ENCODE measurements at regions not wholly inside any gene's neighbourhood (a gene's known extent, or its start where the extent isn't known, plus 50 kb on each side); places are given as distances from the start of the nearest gene placed in this dataset.

GRCh38 chr22:46026899-46027210, 49.9 kb upstream of the WNT7B start:
- no peak overlapping the region for H3K27ac ChIP-seq (ENCODE audit: control insufficient read depth, insufficient read depth, low read length)
- H3K4me3 ChIP-seq (ENCODE audit: control insufficient read depth in 2 of 3, extremely low read depth in 1 of 3, insufficient read depth in 2 of 3, low read depth in 1 of 3, low read length in 3 of 3): peak overlapping the region in 2 of 3 experiments; percentile 5 to 56

GRCh38 chr22:46027211-46028105, 50.5 kb upstream of the WNT7B start:
- DNase-seq (ENCODE audit: low read depth, low spot score): no peak
- Histone ChIP-seq H3K27me3 (ENCODE audit: control insufficient read depth, extremely low read depth, insufficient read depth, low read length) (peaks cover 14% of the 10 kb centered on the region), H3K9me1 (ENCODE audit: control insufficient read depth, extremely low read depth, insufficient read depth, low read length) (no peaks in the 10 kb centered on the region), H3K27ac (ENCODE audit: control insufficient read depth, insufficient read depth, low read length) (no peak overlapping the region), H3K79me2 (ENCODE audit: control insufficient read depth, insufficient read depth, low read length) (no peaks in the 10 kb centered on the region), H3K36me3 (ENCODE audit: control insufficient read depth in 2 of 2, extremely low read depth in 1 of 2, insufficient read depth in 2 of 2, low read length in 2 of 2) (no peaks in the 10 kb centered on the region), H2AFZ (ENCODE audit: control insufficient read depth, low read length) (peak overlapping the region; percentile 58), H3K9me3 (ENCODE audit: control insufficient read depth, low read depth, low read length) (no peaks in the 10 kb centered on the region), H3K9ac (ENCODE audit: control insufficient read depth, extremely low read depth, insufficient read depth, low read length) (peak overlapping the region; percentile 33), H3K4me3 (ENCODE audit: control insufficient read depth in 2 of 3, extremely low read depth in 1 of 3, insufficient read depth in 2 of 3, low read depth in 1 of 3, low read length in 3 of 3) (peak overlapping the region in 2 of 3 experiments; percentile 5 to 56), H4K20me1 (ENCODE audit: control insufficient read depth, extremely low read depth, insufficient read depth, low read length) (no peaks in the 10 kb centered on the region), H3K4me1 (ENCODE audit: control insufficient read depth, extremely low read depth, insufficient read depth, low read length) (peaks cover 12% of the 10 kb centered on the region), H3K4me2 (ENCODE audit: control insufficient read depth, extremely low read depth, insufficient read depth, low read depth, low read length) (peak overlapping the region; percentile 80)
- dilution Hi-C loops (cut with MboI; ENCODE audit: extremely low pct_ligation_motif_present, low sequenced_read_pairs): no loop called here
- TF ChIP-seq, protein P1, sequence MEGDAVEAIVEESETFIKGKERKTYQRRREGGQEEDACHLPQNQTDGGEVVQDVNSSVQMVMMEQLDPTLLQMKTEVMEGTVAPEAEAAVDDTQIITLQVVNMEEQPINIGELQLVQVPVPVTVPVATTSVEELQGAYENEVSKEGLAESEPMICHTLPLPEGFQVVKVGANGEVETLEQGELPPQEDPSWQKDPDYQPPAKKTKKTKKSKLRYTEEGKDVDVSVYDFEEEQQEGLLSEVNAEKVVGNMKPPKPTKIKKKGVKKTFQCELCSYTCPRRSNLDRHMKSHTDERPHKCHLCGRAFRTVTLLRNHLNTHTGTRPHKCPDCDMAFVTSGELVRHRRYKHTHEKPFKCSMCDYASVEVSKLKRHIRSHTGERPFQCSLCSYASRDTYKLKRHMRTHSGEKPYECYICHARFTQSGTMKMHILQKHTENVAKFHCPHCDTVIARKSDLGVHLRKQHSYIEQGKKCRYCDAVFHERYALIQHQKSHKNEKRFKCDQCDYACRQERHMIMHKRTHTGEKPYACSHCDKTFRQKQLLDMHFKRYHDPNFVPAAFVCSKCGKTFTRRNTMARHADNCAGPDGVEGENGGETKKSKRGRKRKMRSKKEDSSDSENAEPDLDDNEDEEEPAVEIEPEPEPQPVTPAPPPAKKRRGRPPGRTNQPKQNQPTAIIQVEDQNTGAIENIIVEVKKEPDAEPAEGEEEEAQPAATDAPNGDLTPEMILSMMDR (optimal IDR thresholded peaks at IDR 0.05 in 1 of 3, IDR thresholded peaks at IDR 0.05 in 1 of 3, conservative IDR thresholded peaks at IDR 0.05 in 1 of 3; ENCODE audit: extremely low read depth in 1 of 3, insufficient read depth in 2 of 3, low read length in 3 of 3): no peak
- TF ChIP-seq EZH2 (IDR thresholded peaks at IDR 0.05; ENCODE audit: low read length): no peak
- FAIRE-seq: no peak

More at GRCh38 chr22:46026899-46027210, 49.9 kb upstream of the WNT7B start:
- H3K36me3 ChIP-seq (ENCODE audit: control insufficient read depth in 2 of 2, extremely low read depth in 1 of 2, insufficient read depth in 2 of 2, low read length in 2 of 2): no peaks in the 10 kb centered on the region
- H3K9ac ChIP-seq (ENCODE audit: control insufficient read depth, extremely low read depth, insufficient read depth, low read length): peak overlapping the region; percentile 33
- H2AFZ ChIP-seq (ENCODE audit: control insufficient read depth, low read length): peak overlapping the region; percentile 58
- no peaks in the 10 kb centered on the region for H3K9me1 ChIP-seq (ENCODE audit: control insufficient read depth, extremely low read depth, insufficient read depth, low read length)
- H3K27me3 ChIP-seq (ENCODE audit: control insufficient read depth, extremely low read depth, insufficient read depth, low read length): peaks cover 14% of the 10 kb centered on the region
- no peaks in the 10 kb centered on the region for H3K9me3 ChIP-seq (ENCODE audit: control insufficient read depth, low read depth, low read length)
- H3K79me2 ChIP-seq (ENCODE audit: control insufficient read depth, insufficient read depth, low read length): no peaks in the 10 kb centered on the region
- H3K4me2 ChIP-seq (ENCODE audit: control insufficient read depth, extremely low read depth, insufficient read depth, low read depth, low read length): peak overlapping the region; percentile 80
- DNase-seq (ENCODE audit: low read depth, low spot score) (no peak), FAIRE-seq (no peak)
- dilution Hi-C loops (cut with MboI; ENCODE audit: extremely low pct_ligation_motif_present, low sequenced_read_pairs): no loop called here
- no peaks in the 10 kb centered on the region for H4K20me1 ChIP-seq (ENCODE audit: control insufficient read depth, extremely low read depth, insufficient read depth, low read length)
- H3K4me1 ChIP-seq (ENCODE audit: control insufficient read depth, extremely low read depth, insufficient read depth, low read length): peaks cover 9% of the 10 kb centered on the region
- TF ChIP-seq, protein P1 (optimal IDR thresholded peaks at IDR 0.05 in 1 of 3, IDR thresholded peaks at IDR 0.05 in 1 of 3, conservative IDR thresholded peaks at IDR 0.05 in 1 of 3; ENCODE audit: extremely low read depth in 1 of 3, insufficient read depth in 2 of 3, low read length in 3 of 3): no peak
- no peak for TF ChIP-seq EZH2 (IDR thresholded peaks at IDR 0.05; ENCODE audit: low read length)
